HepG2 (cell line): ENCODE measurements at regions not wholly inside any gene's neighbourhood (a gene's known extent, or its start where the extent isn't known, plus 50 kb on each side); places are given as distances from the start of the nearest gene placed in this dataset.

Experiments used
- ATAC-seq: fragments of 200-7000 bp; cut with Tn5 transposase; 3 replicates; pipeline ENCODE4 v1.9.1; 2020; ENCODE audit warnings: mild to moderate bottlenecking, moderate library complexity
- BruUV-seq: library from RNA; stranded (reverse); fragments of 400-500 nt; replicated peaks from 2 replicates; lab custom pipeline; 2021; lab: Mats Ljungman, UMichigan
- CTCF ChIA-PET: fragments of 300-600 bp; formaldehyde crosslinking; extraction: SDS; loops from one replicate; lab custom pipeline; 2021; ENCODE audit warnings: low total read pairs, inconsistent platforms, low intra/inter-chr PET ratio; lab: Yijun Ruan, JAX
- POLR2A ChIA-PET: fragments of 350-600 bp; sonication (Branson Sonifier 250); formaldehyde crosslinking; loops from one replicate; lab custom pipeline; 2020; ENCODE audit warnings: antibody characterized with exemption, inconsistent platforms; lab: Yijun Ruan, JAX
- DNase-seq: peaks from one replicate; pipeline ENCODE4 v3.0.0-alpha.2; 2015; ENCODE audit warnings: low spot score
- FAIRE-seq: peaks from 3 replicates; lab custom pipeline; 2011; peaks lifted over from hg19 to GRCh38; lab: Jason Lieb, UNC
- H2AFZ ChIP-seq: one replicate; pipeline ENCODE4 v1.6.1; 2011; ENCODE audit warnings: low read length, inconsistent platforms
- H3K27ac ChIP-seq: fragments of 300-600 bp; 3 replicates; pipeline ENCODE4 v1.8.0; 2011; ENCODE audit warnings: mixed run types, mild to moderate bottlenecking, mixed read lengths, low read length, inconsistent platforms; ENCODE audit not compliant: insufficient read depth; ENCODE audit errors: extremely low read length
- H3K27me3 ChIP-seq, 2 experiments: fragments of 200-600 bp in 1 of 2; 2 replicates in 1 of 2; 3 replicates in 1 of 2; pipeline versions ENCODE4 v1.6.0 to v1.8.0; 2011; ENCODE audit warnings: low read length in 2 of 2, mild to moderate bottlenecking in 2 of 2, moderate library complexity in 2 of 2, inconsistent platforms in 1 of 2; ENCODE audit not compliant: insufficient read depth in 2 of 2, control insufficient read depth in 1 of 2
- H3K36me3 ChIP-seq, 2 experiments: fragments of 200-600 bp in 1 of 2; replicated peaks in 1 of 2; 2 replicates in 1 of 2; 3 replicates in 1 of 2; pipeline versions ENCODE4 v1.5.1 to v1.8.0; 2011; ENCODE audit warnings: low read length in 2 of 2, inconsistent platforms in 1 of 2; ENCODE audit not compliant: insufficient read depth in 2 of 2, control insufficient read depth in 1 of 2
- H3K4me1 ChIP-seq: 2 replicates; pipeline ENCODE4 v1.5.1; 2012; ENCODE audit warnings: low read length, inconsistent platforms; ENCODE audit not compliant: insufficient read depth
- H3K4me2 ChIP-seq: 2 replicates; pipeline ENCODE4 v1.6.0; 2011; ENCODE audit warnings: low read depth, low read length, inconsistent platforms
- H3K4me3 ChIP-seq, 3 experiments: fragments of 200-600 bp in 1 of 3; sonication (generic), shearing (Covaris generic) in 1 of 3; replicated peaks in 1 of 3; 2 replicates each; pipeline ENCODE4 v1.5.1; 2011 to 2016; ENCODE audit warnings: low read length in 3 of 3, inconsistent platforms in 2 of 3, low read depth in 2 of 3, mild to moderate bottlenecking in 2 of 3, control low read depth in 1 of 3, mixed read lengths in 1 of 3; ENCODE audit not compliant: insufficient read depth in 1 of 3
- H3K79me2 ChIP-seq: one replicate; pipeline ENCODE4 v1.6.1; 2011; ENCODE audit warnings: low read length, inconsistent platforms; ENCODE audit not compliant: insufficient read depth
- H3K9ac ChIP-seq: 2 replicates; pipeline ENCODE4 v1.6.0; 2011; ENCODE audit warnings: mild to moderate bottlenecking, low read depth, low read length, inconsistent platforms; ENCODE audit not compliant: insufficient read depth
- H3K9me3 ChIP-seq: 2 replicates; pipeline ENCODE4 v1.5.1; 2012; ENCODE audit warnings: mild to moderate bottlenecking, low read length
- H4K20me1 ChIP-seq: 2 replicates; pipeline ENCODE4 v1.6.0; 2011; ENCODE audit warnings: inconsistent platforms, mild to moderate bottlenecking, low read length, moderate library complexity; ENCODE audit not compliant: insufficient read depth
- CHCHD3 ChIP-seq: sonication (generic); formaldehyde crosslinking; IDR thresholded peaks from 2 replicates; pipeline ENCODE4 v1.8.0; 2022; ENCODE audit warnings: mild to moderate bottlenecking, missing genetic modification reagents, moderate library complexity
- HDAC2 ChIP-seq: sonication (generic); formaldehyde crosslinking; IDR thresholded peaks from 2 replicates; pipeline ENCODE4 v1.4.0; 2020; ENCODE audit warnings: missing genetic modification reagents
- HNF4G ChIP-seq, 2 experiments: sonication (generic) in 1 of 2; formaldehyde crosslinking in 1 of 2; IDR thresholded peaks; 2 replicates each; pipeline versions ENCODE4 v1.4.0 to v1.6.1; 2011 to 2020; ENCODE audit warnings: borderline replicate concordance in 2 of 2, low read depth in 2 of 2, mild to moderate bottlenecking in 2 of 2, low read length in 1 of 2, missing genetic modification reagents in 1 of 2, moderate library complexity in 1 of 2
- MIER2 ChIP-seq: IDR thresholded peaks from 2 replicates; pipeline ENCODE4 v1.6.1; 2016; ENCODE audit warnings: missing biosample characterization, missing genetic modification reagents
- RBM39 ChIP-seq: fragments of 200-400 bp; formaldehyde crosslinking; IDR thresholded peaks from one replicate; pipeline ENCODE4 v1.6.1; 2018; ENCODE audit warnings: antibody characterized with exemption, mild to moderate bottlenecking, low read depth, low read length; ENCODE audit not compliant: poor library complexity, severe bottlenecking
- SCMH1 ChIP-seq: sonication (generic); formaldehyde crosslinking; IDR thresholded peaks from 2 replicates; pipeline ENCODE4 v1.9.0; 2021; ENCODE audit warnings: missing genetic modification reagents, mild to moderate bottlenecking, borderline replicate concordance
- SSRP1 ChIP-seq: IDR thresholded peaks from 2 replicates; pipeline ENCODE4 v1.6.1; 2016; ENCODE audit warnings: control low read depth
- TMF1 ChIP-seq: sonication (generic); formaldehyde crosslinking; IDR thresholded peaks from 2 replicates; pipeline ENCODE4 v1.8.1; 2022; ENCODE audit warnings: low read depth, missing genetic modification reagents
- ZBTB20 ChIP-seq: sonication (generic); formaldehyde crosslinking; IDR thresholded peaks from 2 replicates; pipeline ENCODE4 v1.8.1; 2023; ENCODE audit warnings: missing genetic modification reagents, low read depth, mild to moderate bottlenecking, borderline replicate concordance
- ZBTB8A ChIP-seq: sonication (generic); formaldehyde crosslinking; IDR thresholded peaks from 2 replicates; pipeline ENCODE4 v1.4.0; 2020; ENCODE audit warnings: mild to moderate bottlenecking, low read depth, missing genetic modification reagents, borderline replicate concordance
- ZNF780A ChIP-seq: sonication (generic); formaldehyde crosslinking; IDR thresholded peaks from 2 replicates; pipeline ENCODE4 v1.8.0; 2022; ENCODE audit warnings: mild to moderate bottlenecking, missing genetic modification reagents, moderate library complexity
- ZNF790 ChIP-seq: sonication (generic); formaldehyde crosslinking; IDR thresholded peaks from 2 replicates; pipeline ENCODE4 v1.8.0; 2022; ENCODE audit warnings: missing genetic modification reagents, mild to moderate bottlenecking, borderline replicate concordance
- WGBS: methylation state at CpG from one replicate; pipeline ENCODE4 v1.1.6; 2017; ENCODE audit warnings: low lambda C conversion rate; 5-methylcytosine and 5-hydroxymethylcytosine counted together
- in situ Hi-C: cut with HindIII; loops from 2 replicates; pipeline ENCODE4 v1.10.0; 2017; ENCODE audit warnings: low pct_unique_long_range_greater_than_20kb; ENCODE audit not compliant: extremely low pct_ligation_motif_present
- intact Hi-C: fragments of 100-400 bp; cut with micrococcal nuclease; formaldehyde crosslinking; loops from one replicate; pipeline ENCODE4 v1.10.0; 2022; ENCODE audit not compliant: unreplicated experiment
- TF ChIP-seq, protein P1 (sequence below): sonication (generic); formaldehyde crosslinking; IDR thresholded peaks from 2 replicates; pipeline ENCODE4 v1.4.0; 2020; ENCODE audit warnings: missing genetic modification reagents
- TF ChIP-seq, protein P2 (sequence below): sonication (generic); formaldehyde crosslinking; IDR thresholded peaks from 2 replicates; pipeline ENCODE4 v1.5.0; 2020; ENCODE audit warnings: mild to moderate bottlenecking, missing genetic modification reagents, borderline replicate concordance

DNA sequence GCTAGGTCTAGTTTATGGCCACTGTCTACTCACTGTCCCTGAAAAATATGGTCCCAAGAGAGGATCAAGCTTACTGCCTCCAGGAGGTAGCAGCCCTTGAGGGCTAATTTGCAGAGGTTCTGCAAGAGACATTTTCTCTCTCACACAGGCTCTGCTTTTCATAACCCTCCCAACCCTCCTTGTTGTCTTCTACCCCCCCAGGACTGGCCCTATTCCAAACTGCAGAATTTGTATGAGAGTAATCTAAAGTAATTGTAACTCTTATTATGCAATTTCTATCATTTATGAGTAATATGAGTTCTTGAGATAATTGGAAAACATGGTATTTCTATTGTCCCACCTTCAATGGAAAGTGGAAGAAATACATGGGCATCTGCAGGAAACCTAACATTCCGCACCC is 70.4 kb upstream of the CD55 start:
- TF ChIP-seq ZBTB8A (CRISPR knock-in tag) (no peak), RBM39 (no peak), ZNF790 (CRISPR knock-in tag) (no peak), SCMH1 (CRISPR knock-in tag) (no peak), MIER2 (no peak), SSRP1 (CRISPR knock-in tag) (no peak), ZNF780A (no peak), ZBTB20 (CRISPR knock-in tag) (no peak), HDAC2 (CRISPR knock-in tag) (no peak), TMF1 (CRISPR knock-in tag) (no peak), HNF4G (IDR thresholded peaks at IDR 0.05; ENCODE audit: borderline replicate concordance, low read depth, low read length) (no peak), HNF4G (CRISPR knock-in tag; IDR thresholded peaks at IDR 0.05; ENCODE audit: borderline replicate concordance, low read depth) (no peak), CHCHD3 (CRISPR knock-in tag) (no peak)
- TF ChIP-seq, protein P1, sequence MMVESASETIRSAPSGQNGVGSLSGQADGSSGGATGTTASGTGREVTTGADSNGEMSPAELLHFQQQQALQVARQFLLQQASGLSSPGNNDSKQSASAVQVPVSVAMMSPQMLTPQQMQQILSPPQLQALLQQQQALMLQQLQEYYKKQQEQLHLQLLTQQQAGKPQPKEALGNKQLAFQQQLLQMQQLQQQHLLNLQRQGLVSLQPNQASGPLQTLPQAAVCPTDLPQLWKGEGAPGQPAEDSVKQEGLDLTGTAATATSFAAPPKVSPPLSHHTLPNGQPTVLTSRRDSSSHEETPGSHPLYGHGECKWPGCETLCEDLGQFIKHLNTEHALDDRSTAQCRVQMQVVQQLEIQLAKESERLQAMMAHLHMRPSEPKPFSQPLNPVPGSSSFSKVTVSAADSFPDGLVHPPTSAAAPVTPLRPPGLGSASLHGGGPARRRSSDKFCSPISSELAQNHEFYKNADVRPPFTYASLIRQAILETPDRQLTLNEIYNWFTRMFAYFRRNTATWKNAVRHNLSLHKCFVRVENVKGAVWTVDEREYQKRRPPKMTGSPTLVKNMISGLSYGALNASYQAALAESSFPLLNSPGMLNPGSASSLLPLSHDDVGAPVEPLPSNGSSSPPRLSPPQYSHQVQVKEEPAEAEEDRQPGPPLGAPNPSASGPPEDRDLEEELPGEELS (CRISPR knock-in tag): no peak
- TF ChIP-seq, protein P2, sequence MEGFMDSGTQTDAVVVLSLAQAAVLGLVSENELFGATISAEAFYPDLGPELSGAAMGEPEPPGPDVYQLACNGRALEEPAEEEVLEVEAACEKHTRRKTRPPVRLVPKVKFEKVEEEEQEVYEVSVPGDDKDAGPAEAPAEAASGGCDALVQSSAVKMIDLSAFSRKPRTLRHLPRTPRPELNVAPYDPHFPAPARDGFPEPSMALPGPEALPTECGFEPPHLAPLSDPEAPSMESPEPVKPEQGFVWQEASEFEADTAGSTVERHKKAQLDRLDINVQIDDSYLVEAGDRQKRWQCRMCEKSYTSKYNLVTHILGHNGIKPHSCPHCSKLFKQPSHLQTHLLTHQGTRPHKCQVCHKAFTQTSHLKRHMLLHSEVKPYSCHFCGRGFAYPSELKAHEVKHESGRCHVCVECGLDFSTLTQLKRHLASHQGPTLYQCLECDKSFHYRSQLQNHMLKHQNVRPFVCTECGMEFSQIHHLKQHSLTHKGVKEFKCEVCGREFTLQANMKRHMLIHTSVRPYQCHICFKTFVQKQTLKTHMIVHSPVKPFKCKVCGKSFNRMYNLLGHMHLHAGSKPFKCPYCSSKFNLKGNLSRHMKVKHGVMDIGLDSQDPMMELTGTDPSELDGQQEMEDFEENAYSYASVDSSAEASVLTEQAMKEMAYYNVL: no peak
- in situ Hi-C loops: loop anchor here (25.0 kb wide), 1 partner anchor 136 kb away; no protein-coding TSS in a partner anchor
- POLR2A ChIA-PET: no interaction called here

More for the DNA sequence above, 70.4 kb upstream of the CD55 start:
- no peaks in the 10 kb centered on the region for H3K4me1 ChIP-seq
- intact Hi-C loops: no loop called here
- DNase-seq: no peak
- H4K20me1 ChIP-seq: no peaks in the 10 kb centered on the region
- no peaks in the 10 kb centered on the region for H3K36me3 ChIP-seq
- no TSS peak for BruUV-seq
- H3K27ac ChIP-seq: no peak overlapping the region
- H3K4me2 ChIP-seq: no peak overlapping the region
- no peak for FAIRE-seq
- CTCF ChIA-PET: no interaction called here
- no peaks in the 10 kb centered on the region for H3K27me3 ChIP-seq
- 100% methylated on average over 1 of the region's 1 CpG for WGBS
- no peak for ATAC-seq
- no peak overlapping the region for H3K9ac ChIP-seq
- no peak overlapping the region for H2AFZ ChIP-seq
- H3K4me3 ChIP-seq: no peak overlapping the region
- no peaks in the 10 kb centered on the region for H3K9me3 ChIP-seq
- no peaks in the 10 kb centered on the region for H3K79me2 ChIP-seq
